Thyroid gland (tissue), 4 donors: ENCODE measurements at regions not wholly inside any gene's neighbourhood (a gene's known extent, or its start where the extent isn't known, plus 50 kb on each side); places are given as distances from the start of the nearest gene placed in this dataset.

Experiments used
- DNase-seq, 2 donors: peaks; one replicate each; pipeline ENCODE4 v3.0.0-alpha.2; 2019
- H3K27ac ChIP-seq, 3 donors: fragments of 200-600 bp; sonication (generic); 1 replicate in 2 of 3; 2 replicates in 1 of 3; pipeline ENCODE4 v1.5.1; 2016 to 2019; ENCODE audit warnings: mild to moderate bottlenecking in 1 of 3, moderate library complexity in 1 of 3
- H3K27me3 ChIP-seq: fragments of 200-600 bp; sonication (generic); one replicate; pipeline ENCODE4 v1.5.1; 2019
- H3K36me3 ChIP-seq, 2 donors: fragments of 200-600 bp; sonication (generic); one replicate each; pipeline ENCODE4 v1.5.1; 2016 to 2019
- H3K4me1 ChIP-seq, 2 donors: fragments of 200-600 bp; sonication (generic); one replicate each; pipeline ENCODE4 v1.5.1; 2017 to 2019
- H3K4me3 ChIP-seq, 3 donors: fragments of 200-600 bp; sonication (generic); replicated peaks in 1 of 3; 1 replicate in 2 of 3; 2 replicates in 1 of 3; pipeline ENCODE4 v1.5.1; 2016; ENCODE audit warnings: mild to moderate bottlenecking in 1 of 3
- H3K9me3 ChIP-seq: fragments of 200-600 bp; sonication (generic); one replicate; pipeline ENCODE4 v1.5.1; 2017
- POLR2A ChIP-seq, 2 donors: fragments of 450-650 bp; IDR thresholded peaks; one replicate each; pipeline ENCODE4 v1.6.1; 2017; ENCODE audit warnings: antibody characterized with exemption in 2 of 2, mild to moderate bottlenecking in 2 of 2, moderate library complexity in 1 of 2
- WGBS, 2 donors: methylation state at CpG; one replicate each; pipeline ENCODE4 v1.1.5; 2017; 5-methylcytosine and 5-hydroxymethylcytosine counted together
- intact Hi-C: fragments of 100-400 bp; cut with DNase I; formaldehyde crosslinking; loops from one replicate; pipeline ENCODE4 v1.15.1; 2023
- TF ChIP-seq, protein P1 (sequence below), 6 experiments: fragments of 200-600 bp in 3 of 6; fragments of 450-650 bp in 3 of 6; sonication (generic) in 3 of 6; IDR thresholded peaks; one replicate each; pipeline ENCODE4 v1.5.1; 2016 to 2019; ENCODE audit warnings: antibody characterized with exemption in 6 of 6, mild to moderate bottlenecking in 2 of 6, inconsistent platforms in 1 of 6, moderate library complexity in 1 of 6

- TF ChIP-seq, protein P1, sequence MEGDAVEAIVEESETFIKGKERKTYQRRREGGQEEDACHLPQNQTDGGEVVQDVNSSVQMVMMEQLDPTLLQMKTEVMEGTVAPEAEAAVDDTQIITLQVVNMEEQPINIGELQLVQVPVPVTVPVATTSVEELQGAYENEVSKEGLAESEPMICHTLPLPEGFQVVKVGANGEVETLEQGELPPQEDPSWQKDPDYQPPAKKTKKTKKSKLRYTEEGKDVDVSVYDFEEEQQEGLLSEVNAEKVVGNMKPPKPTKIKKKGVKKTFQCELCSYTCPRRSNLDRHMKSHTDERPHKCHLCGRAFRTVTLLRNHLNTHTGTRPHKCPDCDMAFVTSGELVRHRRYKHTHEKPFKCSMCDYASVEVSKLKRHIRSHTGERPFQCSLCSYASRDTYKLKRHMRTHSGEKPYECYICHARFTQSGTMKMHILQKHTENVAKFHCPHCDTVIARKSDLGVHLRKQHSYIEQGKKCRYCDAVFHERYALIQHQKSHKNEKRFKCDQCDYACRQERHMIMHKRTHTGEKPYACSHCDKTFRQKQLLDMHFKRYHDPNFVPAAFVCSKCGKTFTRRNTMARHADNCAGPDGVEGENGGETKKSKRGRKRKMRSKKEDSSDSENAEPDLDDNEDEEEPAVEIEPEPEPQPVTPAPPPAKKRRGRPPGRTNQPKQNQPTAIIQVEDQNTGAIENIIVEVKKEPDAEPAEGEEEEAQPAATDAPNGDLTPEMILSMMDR (IDR thresholded peaks at IDR 0.05) = no peak
- no peak for TF ChIP-seq POLR2A (IDR thresholded peaks at IDR 0.05)
- H3K27me3 ChIP-seq = no peaks in the 10 kb centered on the region
- no peaks in the 10 kb centered on the region for H3K36me3 ChIP-seq
- no peak for DNase-seq
- WGBS, 2 donors = 86 to 93% methylated on average over 2 of the region's 2 CpGs
- H3K27ac ChIP-seq = no peak overlapping the region
- H3K4me1 ChIP-seq = no peaks in the 10 kb centered on the region
- intact Hi-C loops = no loop called here
- H3K4me3 ChIP-seq = no peak overlapping the region
- H3K9me3 ChIP-seq = no peaks in the 10 kb centered on the region
Observed at GRCh38 chr7:41608447-41608846, 94.4 kb downstream of the INHBA start.

- no peaks in the 10 kb centered on the region for H3K36me3 ChIP-seq
- DNase-seq = no peak
- no peaks in the 10 kb centered on the region for H3K27me3 ChIP-seq
- H3K4me1 ChIP-seq = no peaks in the 10 kb centered on the region
- H3K4me3 ChIP-seq = no peak overlapping the region
- TF ChIP-seq, protein P1 (IDR thresholded peaks at IDR 0.05) = no peak
- TF ChIP-seq POLR2A (IDR thresholded peaks at IDR 0.05) = no peak
- H3K27ac ChIP-seq = no peak overlapping the region
- H3K9me3 ChIP-seq = no peaks in the 10 kb centered on the region
- 92 to 93% methylated on average over 1 of the region's 1 CpG for WGBS, 2 donors
- intact Hi-C loops = no loop called here
Observed at GRCh38 chr7:41603985-41604384, 98.9 kb downstream of the INHBA start.

DNA sequence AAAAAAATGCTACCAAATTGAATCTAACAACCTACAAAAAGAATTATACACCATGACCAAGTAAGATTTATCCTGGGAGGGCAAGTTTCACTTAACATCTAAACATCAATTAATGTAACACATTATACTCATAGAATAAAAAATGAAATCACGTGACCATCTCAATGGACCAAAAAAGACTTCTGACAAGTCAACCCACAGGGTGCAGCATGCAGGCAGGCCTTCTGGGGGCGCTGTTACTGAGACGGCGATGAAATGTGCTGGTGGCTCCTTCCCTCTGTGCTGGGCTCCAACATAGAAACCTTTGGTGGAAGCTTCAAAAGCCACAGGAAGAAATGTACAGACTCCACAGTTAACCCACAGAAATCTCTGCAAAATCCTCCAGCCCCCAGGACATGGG, 103.1 kb downstream of the INHBA start:
- Histone ChIP-seq H3K27me3 (no peaks in the 10 kb centered on the region), H3K4me1 (no peaks in the 10 kb centered on the region), H3K9me3 (no peaks in the 10 kb centered on the region), H3K36me3 (no peaks in the 10 kb centered on the region), H3K27ac (no peak overlapping the region), H3K4me3 (no peak overlapping the region)
- intact Hi-C loops = no loop called here
- DNase-seq = no peak
- TF ChIP-seq, protein P1 (IDR thresholded peaks at IDR 0.05) = no peak
- no peak for TF ChIP-seq POLR2A (IDR thresholded peaks at IDR 0.05)
- 59 to 61% methylated on average over 4 of the region's 4 CpGs for WGBS, 2 donors

- Histone ChIP-seq H3K4me1 (no peaks in the 10 kb centered on the region), H3K4me3 (no peak overlapping the region), H3K36me3 (no peaks in the 10 kb centered on the region), H3K27ac (no peak overlapping the region), H3K27me3 (no peaks in the 10 kb centered on the region), H3K9me3 (no peaks in the 10 kb centered on the region)
- TF ChIP-seq POLR2A (IDR thresholded peaks at IDR 0.05) = no peak
- TF ChIP-seq, protein P1 (IDR thresholded peaks at IDR 0.05) = no peak
- intact Hi-C loops = no loop called here
- no peak for DNase-seq
Observed at GRCh38 chr7:41592794-41593193, 110.1 kb downstream of the INHBA start.

DNA sequence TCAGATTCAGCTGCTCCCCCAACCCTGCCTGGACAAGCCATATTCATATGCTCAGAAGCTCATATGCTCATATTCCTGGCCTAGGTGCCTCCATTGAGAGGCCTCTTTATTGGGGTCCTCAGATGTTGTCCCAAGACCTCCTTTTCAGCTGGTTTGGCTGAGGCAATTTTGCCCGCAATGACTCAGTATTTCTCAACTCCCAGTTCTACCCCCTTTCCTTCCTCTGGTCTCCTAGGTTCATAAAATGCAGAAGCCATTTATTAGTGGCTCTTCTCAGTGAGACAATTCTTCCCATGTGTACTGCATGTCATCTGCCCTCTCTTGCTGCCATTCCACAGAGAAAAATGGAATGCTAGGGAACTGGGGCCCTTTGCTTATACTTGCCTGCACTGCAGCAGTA, 110.7 kb downstream of the INHBA start:
- intact Hi-C loops = no loop called here
- DNase-seq = no peak
- no peak overlapping the region for H3K4me3 ChIP-seq
- no peaks in the 10 kb centered on the region for H3K27me3 ChIP-seq
- no peaks in the 10 kb centered on the region for H3K4me1 ChIP-seq
- no peak overlapping the region for H3K27ac ChIP-seq
- no peaks in the 10 kb centered on the region for H3K9me3 ChIP-seq
- no peaks in the 10 kb centered on the region for H3K36me3 ChIP-seq
- WGBS, 2 donors = 95 to 100% methylated on average over 1 of the region's 1 CpG
- TF ChIP-seq, protein P1 (IDR thresholded peaks at IDR 0.05) = no peak
- no peak for TF ChIP-seq POLR2A (IDR thresholded peaks at IDR 0.05)
